Cardiac muscle cell (in vitro differentiated cells and primary cell): ENCODE measurements at regions not wholly inside any gene's neighbourhood (a gene's known extent, or its start where the extent isn't known, plus 50 kb on each side); places are given as distances from the start of the nearest gene placed in this dataset.

Experiments
- DNase-seq, 2 donors: peaks; one replicate each; pipeline versions ENCODE4 v3.0.0 to v3.0.0-alpha.2; 2010 to 2017; ENCODE audit warnings: low read depth in 1 of 2, low spot score in 1 of 2
- H3K27ac ChIP-seq: fragments of 200-600 bp; sonication (generic); 2 replicates; pipeline ENCODE4 v1.5.1; 2016
- H3K27me3 ChIP-seq: fragments of 200-600 bp; sonication (generic); 2 replicates; pipeline ENCODE4 v1.6.0; 2016; ENCODE audit warnings: control low read depth
- H3K36me3 ChIP-seq: fragments of 200-600 bp; sonication (generic); 2 replicates; pipeline ENCODE4 v1.5.1; 2016; ENCODE audit warnings: control low read depth
- H3K4me1 ChIP-seq: fragments of 200-600 bp; sonication (generic); 2 replicates; pipeline ENCODE4 v1.8.1; 2017; ENCODE audit warnings: low read depth, mild to moderate bottlenecking, mixed run types
- H3K4me3 ChIP-seq: fragments of 200-600 bp; sonication (generic); 2 replicates; pipeline ENCODE4 v1.5.1; 2016; ENCODE audit warnings: mild to moderate bottlenecking
- H3K9me3 ChIP-seq: fragments of 200-600 bp; sonication (generic); 2 replicates; pipeline ENCODE4 v1.5.1; 2017; ENCODE audit warnings: low read depth, mild to moderate bottlenecking, control low read depth
- TF ChIP-seq, protein P1 (sequence below): IDR thresholded peaks from 2 replicates; pipeline ENCODE4 v1.5.1; 2012; ENCODE audit warnings: low read depth, mild to moderate bottlenecking, low read length

GRCh38 chr11:111148121-111148520, 97.4 kb upstream of the POU2AF2 start:
- Histone ChIP-seq H3K36me3 (no peaks in the 10 kb centered on the region), H3K9me3 (no peaks in the 10 kb centered on the region), H3K4me1 (no peaks in the 10 kb centered on the region), H3K27me3 (no peaks in the 10 kb centered on the region), H3K27ac (no peak overlapping the region), H3K4me3 (no peak overlapping the region)
- TF ChIP-seq, protein P1, sequence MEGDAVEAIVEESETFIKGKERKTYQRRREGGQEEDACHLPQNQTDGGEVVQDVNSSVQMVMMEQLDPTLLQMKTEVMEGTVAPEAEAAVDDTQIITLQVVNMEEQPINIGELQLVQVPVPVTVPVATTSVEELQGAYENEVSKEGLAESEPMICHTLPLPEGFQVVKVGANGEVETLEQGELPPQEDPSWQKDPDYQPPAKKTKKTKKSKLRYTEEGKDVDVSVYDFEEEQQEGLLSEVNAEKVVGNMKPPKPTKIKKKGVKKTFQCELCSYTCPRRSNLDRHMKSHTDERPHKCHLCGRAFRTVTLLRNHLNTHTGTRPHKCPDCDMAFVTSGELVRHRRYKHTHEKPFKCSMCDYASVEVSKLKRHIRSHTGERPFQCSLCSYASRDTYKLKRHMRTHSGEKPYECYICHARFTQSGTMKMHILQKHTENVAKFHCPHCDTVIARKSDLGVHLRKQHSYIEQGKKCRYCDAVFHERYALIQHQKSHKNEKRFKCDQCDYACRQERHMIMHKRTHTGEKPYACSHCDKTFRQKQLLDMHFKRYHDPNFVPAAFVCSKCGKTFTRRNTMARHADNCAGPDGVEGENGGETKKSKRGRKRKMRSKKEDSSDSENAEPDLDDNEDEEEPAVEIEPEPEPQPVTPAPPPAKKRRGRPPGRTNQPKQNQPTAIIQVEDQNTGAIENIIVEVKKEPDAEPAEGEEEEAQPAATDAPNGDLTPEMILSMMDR, result no peak
- peak in 1 of 2 donors; percentile 33 for DNase-seq

- no peak for DNase-seq
- TF ChIP-seq, protein P1, result no peak
- Histone ChIP-seq H3K36me3 (no peaks in the 10 kb centered on the region), H3K27ac (no peak overlapping the region), H3K4me1 (no peaks in the 10 kb centered on the region), H3K9me3 (no peaks in the 10 kb centered on the region), H3K4me3 (no peak overlapping the region), H3K27me3 (no peaks in the 10 kb centered on the region)
Measured at GRCh38 chr11:111137846-111138245, 107.7 kb upstream of the POU2AF2 start.

DNA sequence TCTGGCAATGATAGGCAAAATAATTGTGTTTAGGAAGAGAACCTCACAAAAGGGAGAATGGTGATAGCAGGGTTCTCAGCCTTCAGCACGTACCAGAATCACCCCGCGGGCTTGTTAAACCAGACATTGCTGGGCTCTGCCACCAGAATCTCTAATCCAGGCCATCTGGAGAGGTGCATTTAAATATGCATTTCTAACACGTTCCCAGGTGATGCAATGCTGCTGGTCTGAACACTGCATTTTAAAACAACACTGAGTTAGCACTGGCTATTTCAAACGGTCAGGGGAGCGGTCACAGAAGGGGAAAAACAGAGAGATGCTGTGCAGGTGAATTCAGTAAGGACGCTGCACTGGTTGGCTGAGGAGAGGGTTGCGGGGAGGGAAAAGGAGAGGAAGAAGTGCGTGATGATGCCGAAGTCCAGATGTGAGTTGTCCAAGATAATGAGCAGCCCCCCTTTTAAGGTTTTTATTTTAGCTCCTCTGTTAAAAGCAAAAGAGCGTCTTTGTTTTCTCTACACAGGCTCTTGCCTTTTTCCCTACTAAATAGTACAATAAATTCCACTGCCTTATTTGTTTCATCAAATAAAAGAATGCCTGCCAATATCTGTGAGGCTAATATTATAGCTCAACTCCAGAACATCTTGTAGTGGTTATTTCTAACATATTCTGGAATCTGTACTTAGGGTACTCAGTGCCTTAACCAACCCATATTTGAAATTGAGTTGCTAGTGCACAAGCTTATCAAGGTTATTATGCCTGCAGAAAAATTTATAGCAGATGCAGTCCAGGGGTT, 109.6 kb upstream of the POU2AF2 start:
- H3K36me3 ChIP-seq, result no peaks in the 10 kb centered on the region
- H3K27ac ChIP-seq, result no peak overlapping the region
- H3K4me1 ChIP-seq, result no peaks in the 10 kb centered on the region
- no peaks in the 10 kb centered on the region for H3K9me3 ChIP-seq
- H3K4me3 ChIP-seq, result no peak overlapping the region
- H3K27me3 ChIP-seq, result no peaks in the 10 kb centered on the region
- TF ChIP-seq, protein P1, result no peak
- DNase-seq, result no peak

DNA sequence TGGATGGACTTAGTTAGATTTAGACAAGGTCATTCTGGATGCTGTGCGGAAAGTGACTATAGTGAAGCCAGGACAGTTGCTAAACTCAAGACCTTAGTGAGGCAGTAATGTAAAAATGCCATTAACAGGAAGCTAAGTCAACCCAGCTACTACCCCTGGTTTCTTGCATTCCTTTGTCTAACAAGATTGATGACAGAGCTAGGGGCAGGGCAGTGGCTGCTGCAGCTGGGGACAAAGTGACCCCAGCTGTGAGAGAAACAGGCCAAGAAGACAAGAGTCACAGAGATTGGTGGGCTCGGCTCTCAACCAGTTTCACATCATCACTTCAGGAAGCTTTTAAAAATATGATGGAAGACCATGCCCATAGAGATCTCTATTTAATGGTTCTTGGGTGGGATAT, 110.4 kb upstream of the POU2AF2 start:
- Histone ChIP-seq H3K4me3 (no peak overlapping the region), H3K9me3 (no peaks in the 10 kb centered on the region), H3K4me1 (no peaks in the 10 kb centered on the region), H3K27me3 (no peaks in the 10 kb centered on the region), H3K27ac (no peak overlapping the region), H3K36me3 (no peaks in the 10 kb centered on the region)
- DNase-seq, result no peak
- TF ChIP-seq, protein P1, result no peak

GRCh38 chr11:111128076-111128870, 117.3 kb upstream of the POU2AF2 start:
- no peaks in the 10 kb centered on the region for H3K4me1 ChIP-seq
- H3K4me3 ChIP-seq, result no peak overlapping the region
- no peak overlapping the region for H3K27ac ChIP-seq
- TF ChIP-seq, protein P1, result no peak
- H3K9me3 ChIP-seq, result no peaks in the 10 kb centered on the region
- DNase-seq, result no peak
- no peaks in the 10 kb centered on the region for H3K27me3 ChIP-seq
- H3K36me3 ChIP-seq, result no peaks in the 10 kb centered on the region
